Smooth muscle cell (in vitro differentiated cells): ENCODE measurements at regions not wholly inside any gene's neighbourhood (a gene's known extent, or its start where the extent isn't known, plus 50 kb on each side); places are given as distances from the start of the nearest gene placed in this dataset.
"Not testable (repeated sequence)": the region's sequence is repeated elsewhere in the genome, so short reads cannot be mapped to it uniquely, and the experiment has no call there.

Experiments used
- DNase-seq: peaks from one replicate; lab custom pipeline; 2025; ENCODE audit not compliant: unreplicated experiment; lab: John Stamatoyannopoulos, UW
- H2AFZ ChIP-seq: fragments of 200-600 bp; sonication (generic); 2 replicates; pipeline ENCODE4 v1.6.0; 2016; ENCODE audit warnings: antibody characterized with exemption, low read depth, mild to moderate bottlenecking
- H3F3A ChIP-seq: fragments of 200-600 bp; sonication (generic); 2 replicates; pipeline ENCODE4 v1.6.0; 2017; ENCODE audit warnings: antibody characterized with exemption, low read depth
- H3K27ac ChIP-seq: fragments of 200-600 bp; sonication (generic); 2 replicates; pipeline ENCODE4 v1.5.1; 2016; ENCODE audit warnings: low read depth, mild to moderate bottlenecking
- H3K27me3 ChIP-seq: fragments of 200-600 bp; sonication (generic); 2 replicates; pipeline ENCODE4 v1.6.1; 2016; ENCODE audit warnings: low read depth, mild to moderate bottlenecking
- H3K36me3 ChIP-seq: fragments of 200-600 bp; sonication (generic); 2 replicates; pipeline ENCODE4 v1.5.1; 2016; ENCODE audit warnings: low read depth
- H3K4me1 ChIP-seq: fragments of 200-600 bp; sonication (generic); 2 replicates; pipeline ENCODE4 v1.5.1; 2016; ENCODE audit warnings: low read depth
- H3K4me2 ChIP-seq: fragments of 200-600 bp; sonication (generic); 2 replicates; pipeline ENCODE4 v1.6.0; 2016; ENCODE audit warnings: mild to moderate bottlenecking
- H3K4me3 ChIP-seq: fragments of 200-600 bp; sonication (generic); 2 replicates; pipeline ENCODE4 v1.5.1; 2016; ENCODE audit warnings: mild to moderate bottlenecking
- H3K79me2 ChIP-seq: fragments of 200-600 bp; sonication (generic); 2 replicates; pipeline ENCODE4 v1.6.0; 2016; ENCODE audit warnings: low read depth, mild to moderate bottlenecking
- H3K9ac ChIP-seq: fragments of 200-600 bp; sonication (generic); 2 replicates; pipeline ENCODE4 v1.6.0; 2016; ENCODE audit warnings: low read depth
- H3K9me3 ChIP-seq: fragments of 200-600 bp; sonication (generic); replicated peaks from 2 replicates; pipeline ENCODE4 v1.5.1; 2016; ENCODE audit warnings: low read depth
- H4K20me1 ChIP-seq: fragments of 200-600 bp; sonication (generic); 2 replicates; pipeline ENCODE4 v1.6.0; 2016; ENCODE audit warnings: low read depth
- CTCF ChIP-seq: fragments of 200-600 bp; sonication (generic); IDR thresholded peaks from 2 replicates; pipeline ENCODE4 v1.5.1; 2017; ENCODE audit warnings: borderline replicate concordance, mild to moderate bottlenecking, antibody characterized with exemption; ENCODE audit not compliant: insufficient read depth, poor library complexity, severe bottlenecking
- WGBS: methylation state at CpG from one replicate; pipeline ENCODE4 v1.1.7; 2016; ENCODE audit warnings: low lambda C conversion rate; 5-methylcytosine and 5-hydroxymethylcytosine counted together

GRCh38 chr2:242017086-242017485 is 147.6 kb downstream of the RTP5 start:
- no peak for TF ChIP-seq CTCF
- Histone ChIP-seq H3K27ac (no peak overlapping the region), H3K4me2 (no peak overlapping the region), H3K27me3 (peaks cover under 1% of the 10 kb centered on the region), H3K4me3 (no peak overlapping the region), H2AFZ (no peak overlapping the region), H3K9me3 (no peaks in the 10 kb centered on the region), H3K36me3 (no peaks in the 10 kb centered on the region), H3K9ac (no peak overlapping the region), H4K20me1 (no peaks in the 10 kb centered on the region), H3K79me2 (no peaks in the 10 kb centered on the region), H3F3A (no peaks in the 10 kb centered on the region), H3K4me1 (no peaks in the 10 kb centered on the region)
- no peak for DNase-seq
- 90% methylated on average over 10 of the region's 10 CpGs for WGBS

- H2AFZ ChIP-seq, H3K4me2 ChIP-seq, DNase-seq, H3K4me1 ChIP-seq, H3F3A ChIP-seq, H4K20me1 ChIP-seq, H3K27ac ChIP-seq, H3K9me3 ChIP-seq, H3K4me3 ChIP-seq, H3K9ac ChIP-seq, H3K79me2 ChIP-seq, H3K36me3 ChIP-seq: not testable (repeated sequence)
- 90% methylated on average over 10 of the region's 10 CpGs for WGBS
- peaks cover 13% of the 10 kb centered on the region for H3K27me3 ChIP-seq
Measured at GRCh38 chr2:242018416-242018815, 148.9 kb downstream of the RTP5 start.

GRCh38 chr2:242019344-242019743 is 149.8 kb downstream of the RTP5 start:
- no peak overlapping the region for H3K4me3 ChIP-seq
- no peaks in the 10 kb centered on the region for H3K36me3 ChIP-seq
- H3F3A ChIP-seq, result no peaks in the 10 kb centered on the region
- H2AFZ ChIP-seq, result no peak overlapping the region
- no peak overlapping the region for H3K4me2 ChIP-seq
- H3K4me1 ChIP-seq, result no peaks in the 10 kb centered on the region
- peaks cover 14% of the 10 kb centered on the region for H3K27me3 ChIP-seq
- WGBS, result 92% methylated on average over 11 of the region's 11 CpGs
- no peaks in the 10 kb centered on the region for H4K20me1 ChIP-seq
- H3K79me2 ChIP-seq, result no peaks in the 10 kb centered on the region
- H3K9me3 ChIP-seq, result no peaks in the 10 kb centered on the region
- H3K27ac ChIP-seq, result no peak overlapping the region
- no peak overlapping the region for H3K9ac ChIP-seq
- TF ChIP-seq CTCF, result no peak
- no peak for DNase-seq

GRCh38 chr2:242020196-242021004 is 150.9 kb downstream of the RTP5 start:
- Histone ChIP-seq H3K36me3 (no peaks in the 10 kb centered on the region), H3K27me3 (peaks cover 23% of the 10 kb centered on the region), H3F3A (no peaks in the 10 kb centered on the region), H2AFZ (no peak overlapping the region), H3K4me1 (no peaks in the 10 kb centered on the region), H3K9ac (no peak overlapping the region), H3K4me2 (no peak overlapping the region), H3K27ac (no peak overlapping the region), H4K20me1 (no peaks in the 10 kb centered on the region), H3K79me2 (no peaks in the 10 kb centered on the region), H3K4me3 (no peak overlapping the region), H3K9me3 (no peaks in the 10 kb centered on the region)
- DNase-seq, result no peak
- no peak for TF ChIP-seq CTCF
- WGBS, result 83% methylated on average over 26 of the region's 26 CpGs
